H1 (cell line): ENCODE measurements at regions not wholly inside any gene's neighbourhood (a gene's known extent, or its start where the extent isn't known, plus 50 kb on each side); places are given as distances from the start of the nearest gene placed in this dataset.

Experiments
- BACH1 ChIP-seq: IDR thresholded peaks from 2 replicates; pipeline ENCODE4 v1.6.1; 2012; ENCODE audit warnings: low read length, improper control_type of control experiment
- CHD2 ChIP-seq: IDR thresholded peaks from 2 replicates; pipeline ENCODE4 v1.6.1; 2012; ENCODE audit warnings: low read length, improper control_type of control experiment
- CTCF ChIP-seq, 3 experiments: IDR thresholded peaks; 1 replicate in 2 of 3; 2 replicates in 1 of 3; pipeline versions ENCODE4 v1.5.1 to v1.6.1; 2011; ENCODE audit warnings: low read length in 3 of 3, mild to moderate bottlenecking in 3 of 3, inconsistent platforms in 2 of 3, low read depth in 1 of 3, moderate library complexity in 1 of 3; ENCODE audit not compliant: insufficient read depth in 1 of 3; ENCODE audit errors: control extremely low read depth in 1 of 3
- EGR1 ChIP-seq: IDR thresholded peaks from 2 replicates; pipeline ENCODE4 v1.6.1; 2011; ENCODE audit warnings: low read depth, low read length, borderline replicate concordance
- EP300 ChIP-seq, 2 experiments: IDR thresholded peaks; 1 replicate in 1 of 2; 2 replicates in 1 of 2; pipeline ENCODE4 v1.6.1; 2011 to 2012; ENCODE audit warnings: low read depth in 2 of 2, low read length in 2 of 2, mild to moderate bottlenecking in 2 of 2, borderline replicate concordance in 1 of 2, inconsistent platforms in 1 of 2, moderate library complexity in 1 of 2
- FOSL1 ChIP-seq: IDR thresholded peaks from 2 replicates; pipeline ENCODE4 v1.6.1; 2011; ENCODE audit warnings: mild to moderate bottlenecking, low read depth, low read length, moderate library complexity; ENCODE audit not compliant: insufficient read depth
- GABPA ChIP-seq: IDR thresholded peaks from 2 replicates; pipeline ENCODE4 v1.6.1; 2011; ENCODE audit warnings: mild to moderate bottlenecking, low read length, moderate library complexity, borderline replicate concordance; ENCODE audit not compliant: insufficient read depth
- JUN ChIP-seq: IDR thresholded peaks from 2 replicates; pipeline ENCODE4 v1.6.1; 2011; ENCODE audit warnings: low read depth, mild to moderate bottlenecking, improper control_type of control experiment, low read length
- KDM5A ChIP-seq: fragments of 200-600 bp; IDR thresholded peaks from 2 replicates; pipeline ENCODE4 v1.7.1; 2012; ENCODE audit warnings: mild to moderate bottlenecking, low read length, inconsistent platforms, mixed read lengths
- MAFK ChIP-seq: IDR thresholded peaks from 2 replicates; pipeline ENCODE4 v1.6.1; 2012; ENCODE audit warnings: low read depth, mild to moderate bottlenecking, improper control_type of control experiment, low read length
- POLR2AphosphoS5 ChIP-seq: IDR thresholded peaks from 2 replicates; pipeline ENCODE4 v1.6.1; 2011; ENCODE audit warnings: low read depth, low read length
- RAD21 ChIP-seq, 2 experiments: IDR thresholded peaks in 1 of 2; conservative IDR thresholded peaks in 1 of 2; 2 replicates each; pipeline ENCODE4 v1.6.1; 2011; ENCODE audit warnings: low read depth in 2 of 2, low read length in 2 of 2, improper control_type of control experiment in 1 of 2, inconsistent platforms in 1 of 2, mild to moderate bottlenecking in 1 of 2, moderate library complexity in 1 of 2
- RBBP5 ChIP-seq: IDR thresholded peaks from 2 replicates; pipeline ENCODE4 v1.7.1; 2012; ENCODE audit warnings: low read depth, mild to moderate bottlenecking, inconsistent platforms, low read length, moderate library complexity, borderline replicate concordance
- SAP30 ChIP-seq: fragments of 300-600 bp; sonication (generic); IDR thresholded peaks from 2 replicates; pipeline ENCODE4 v1.7.1; 2012; ENCODE audit warnings: low read length, moderate library complexity, mild to moderate bottlenecking, inconsistent platforms; ENCODE audit not compliant: insufficient read depth, insufficient replicate concordance
- SP1 ChIP-seq: IDR thresholded peaks from 2 replicates; pipeline ENCODE4 v1.6.1; 2011; ENCODE audit warnings: low read depth, low read length
- SP2 ChIP-seq: IDR thresholded peaks from 2 replicates; pipeline ENCODE4 v1.6.1; 2012; ENCODE audit warnings: mild to moderate bottlenecking, low read length, inconsistent platforms
- SRF ChIP-seq: IDR thresholded peaks from 2 replicates; pipeline ENCODE4 v1.6.1; 2011; ENCODE audit warnings: mild to moderate bottlenecking, low read depth, low read length, moderate library complexity
- TAF1 ChIP-seq: IDR thresholded peaks from 2 replicates; pipeline ENCODE4 v1.6.1; 2011; ENCODE audit warnings: mild to moderate bottlenecking, low read depth, low read length
- TF ChIP-seq, protein P1 (sequence below): IDR thresholded peaks from 2 replicates; pipeline ENCODE4 v1.6.1; 2012; ENCODE audit warnings: low read length, inconsistent platforms

DNA sequence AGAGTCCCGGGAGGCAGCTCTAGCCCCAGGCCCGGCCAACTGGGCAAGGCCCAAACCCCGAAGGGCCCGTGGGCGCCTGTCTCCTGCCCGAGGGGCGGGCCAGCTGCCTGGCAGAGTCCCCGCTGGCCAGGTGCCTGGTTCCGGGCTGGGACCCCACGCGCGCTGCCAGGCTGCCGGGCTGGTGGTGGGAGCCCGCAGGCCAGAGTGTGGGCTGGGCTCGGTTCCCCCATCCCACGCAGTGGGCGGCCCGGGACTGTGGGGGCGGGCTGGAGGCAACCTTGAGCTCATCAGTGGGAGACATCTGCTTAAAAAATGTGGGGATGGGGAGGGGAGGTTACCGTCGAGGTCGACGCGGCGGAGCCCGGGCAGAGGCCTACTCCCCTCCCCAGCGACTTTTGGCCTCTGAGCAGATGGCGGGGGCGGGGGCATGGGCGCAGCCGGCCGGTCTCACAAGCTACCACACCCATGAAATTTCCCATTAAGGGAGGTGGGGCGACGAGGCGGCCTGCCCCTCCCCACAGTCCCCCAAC lies 176.4 kb upstream of the GSE1 start (continued):
- TF ChIP-seq FOSL1, result no peak
- no peak for TF ChIP-seq EP300 (IDR thresholded peaks at IDR 0.05; ENCODE audit: borderline replicate concordance in 1 of 2, low read depth in 2 of 2, low read length in 2 of 2)
- peak; percentile 73; the same call in 1 of the 2 replicates for TF ChIP-seq EGR1
- TF ChIP-seq GABPA, result no peak
- no peak for TF ChIP-seq RAD21 (IDR thresholded peaks at IDR 0.05 in 1 of 2, conservative IDR thresholded peaks at IDR 0.05 in 1 of 2; ENCODE audit: low read depth in 2 of 2, low read length in 2 of 2)
- TF ChIP-seq JUN, result no peak
- TF ChIP-seq MAFK, result no peak
- TF ChIP-seq KDM5A, result no peak
- no peak for TF ChIP-seq BACH1
- TF ChIP-seq, protein P1, sequence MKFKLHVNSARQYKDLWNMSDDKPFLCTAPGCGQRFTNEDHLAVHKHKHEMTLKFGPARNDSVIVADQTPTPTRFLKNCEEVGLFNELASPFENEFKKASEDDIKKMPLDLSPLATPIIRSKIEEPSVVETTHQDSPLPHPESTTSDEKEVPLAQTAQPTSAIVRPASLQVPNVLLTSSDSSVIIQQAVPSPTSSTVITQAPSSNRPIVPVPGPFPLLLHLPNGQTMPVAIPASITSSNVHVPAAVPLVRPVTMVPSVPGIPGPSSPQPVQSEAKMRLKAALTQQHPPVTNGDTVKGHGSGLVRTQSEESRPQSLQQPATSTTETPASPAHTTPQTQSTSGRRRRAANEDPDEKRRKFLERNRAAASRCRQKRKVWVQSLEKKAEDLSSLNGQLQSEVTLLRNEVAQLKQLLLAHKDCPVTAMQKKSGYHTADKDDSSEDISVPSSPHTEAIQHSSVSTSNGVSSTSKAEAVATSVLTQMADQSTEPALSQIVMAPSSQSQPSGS, result no peak
- 0 out of 2 replicates have a peak, but pooled peaks have one; percentile 25 for TF ChIP-seq TAF1
- TF ChIP-seq RBBP5, result no peak
- no peak for TF ChIP-seq SP2
- no peak for TF ChIP-seq SP1
- TF ChIP-seq CHD2, result no peak
- TF ChIP-seq SAP30, result no peak
- TF ChIP-seq SRF, result no peak
- TF ChIP-seq POLR2AphosphoS5, result no peak
- no peak for TF ChIP-seq CTCF (IDR thresholded peaks at IDR 0.05; ENCODE audit: control extremely low read depth in 1 of 3, insufficient read depth in 1 of 3, low read depth in 1 of 3, low read length in 3 of 3)
